ENCODE measurements at regions not wholly inside any gene's neighbourhood (a gene's known extent, or its start where the extent isn't known, plus 50 kb on each side); places are given as distances from the start of the nearest gene placed in this dataset.
"Not testable (repeated sequence)": the region's sequence is repeated elsewhere in the genome, so short reads cannot be mapped to it uniquely, and the experiment has no call there.

DNA sequence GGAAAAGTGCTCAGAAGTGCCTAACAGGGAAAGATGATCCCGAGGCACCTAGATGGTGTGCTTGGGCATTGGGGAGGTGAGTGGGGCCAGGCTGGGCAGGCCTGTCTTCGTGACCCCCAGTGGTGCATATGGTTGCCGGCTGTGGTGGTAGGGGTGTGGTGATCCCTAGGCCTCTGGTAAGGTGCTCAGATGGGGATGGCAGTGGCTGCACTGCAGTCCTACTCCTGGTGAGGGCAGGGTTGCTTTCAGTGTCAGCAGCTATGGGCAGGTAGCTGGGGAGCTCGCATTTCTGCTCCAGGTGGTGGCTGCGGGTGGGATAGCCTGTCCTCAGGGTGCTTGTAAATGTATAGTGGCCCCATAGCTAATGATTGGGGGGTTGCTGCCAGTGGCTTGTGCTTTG, 154.0 kb downstream of the RAMP3 start:
- CTCF ChIA-PET: no interaction called here
- Mint-ChIP-seq H3K36me3 (ENCODE audit: low read depth) (no peaks in the 10 kb centered on the region), H3K9me3 (peaks cover 18% of the 10 kb centered on the region), H3K27me3 (peaks cover 12% of the 10 kb centered on the region), H3K4me1 (ENCODE audit: low read depth) (no peaks in the 10 kb centered on the region), H3K27ac (no peak overlapping the region), H3K4me3 (no peak overlapping the region)
- Histone ChIP-seq H3K27ac (ENCODE audit: low read depth in 1 of 2, low read length in 2 of 2) (no peak overlapping the region), H3K36me3 (ENCODE audit: insufficient read depth, low read length) (no peaks in the 10 kb centered on the region), H3K4me3 (ENCODE audit: low read length) (no peak overlapping the region), H3K4me1 (ENCODE audit: insufficient read depth, low read length) (no peaks in the 10 kb centered on the region), H3K9me3 (ENCODE audit: control insufficient read depth in 1 of 2, insufficient read depth in 1 of 2, low read length in 2 of 2) (peaks cover 8 to 27% of the 10 kb centered on the region in 2 experiments), H3K27me3 (ENCODE audit: control insufficient read depth in 1 of 2, insufficient read depth in 2 of 2, low read length in 2 of 2) (peaks cover 3 to 6% of the 10 kb centered on the region in 2 experiments)
- TF ChIP-seq, protein P1, sequence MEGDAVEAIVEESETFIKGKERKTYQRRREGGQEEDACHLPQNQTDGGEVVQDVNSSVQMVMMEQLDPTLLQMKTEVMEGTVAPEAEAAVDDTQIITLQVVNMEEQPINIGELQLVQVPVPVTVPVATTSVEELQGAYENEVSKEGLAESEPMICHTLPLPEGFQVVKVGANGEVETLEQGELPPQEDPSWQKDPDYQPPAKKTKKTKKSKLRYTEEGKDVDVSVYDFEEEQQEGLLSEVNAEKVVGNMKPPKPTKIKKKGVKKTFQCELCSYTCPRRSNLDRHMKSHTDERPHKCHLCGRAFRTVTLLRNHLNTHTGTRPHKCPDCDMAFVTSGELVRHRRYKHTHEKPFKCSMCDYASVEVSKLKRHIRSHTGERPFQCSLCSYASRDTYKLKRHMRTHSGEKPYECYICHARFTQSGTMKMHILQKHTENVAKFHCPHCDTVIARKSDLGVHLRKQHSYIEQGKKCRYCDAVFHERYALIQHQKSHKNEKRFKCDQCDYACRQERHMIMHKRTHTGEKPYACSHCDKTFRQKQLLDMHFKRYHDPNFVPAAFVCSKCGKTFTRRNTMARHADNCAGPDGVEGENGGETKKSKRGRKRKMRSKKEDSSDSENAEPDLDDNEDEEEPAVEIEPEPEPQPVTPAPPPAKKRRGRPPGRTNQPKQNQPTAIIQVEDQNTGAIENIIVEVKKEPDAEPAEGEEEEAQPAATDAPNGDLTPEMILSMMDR (IDR thresholded peaks at IDR 0.05): no peak
- DNase-seq (no peak), ATAC-seq (ENCODE audit: poor library complexity) (no peak)
- intact Hi-C loops (cut with DNase I, micrococcal nuclease): no loop called here
- POLR2A ChIA-PET: no interaction called here

DNA sequence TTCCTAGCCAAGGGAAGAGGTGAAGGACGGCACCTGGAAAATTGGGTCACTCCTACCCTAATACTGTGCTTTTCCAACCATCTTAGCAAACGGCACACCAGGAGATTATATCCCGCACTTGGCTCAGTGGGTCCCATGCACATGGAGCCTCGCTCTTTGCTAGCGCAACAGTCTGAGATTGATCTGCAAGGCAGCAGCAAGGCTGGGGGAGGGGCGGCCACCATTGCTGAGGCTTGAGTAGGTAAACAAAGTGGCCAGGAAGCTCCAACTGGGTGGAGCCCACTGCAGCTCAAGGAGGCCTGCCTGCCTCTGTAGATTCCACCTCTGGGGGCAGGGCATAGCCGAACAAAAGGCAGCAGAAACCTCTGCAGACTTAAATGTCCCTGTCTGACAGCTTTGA, 157.9 kb downstream of the RAMP3 start:
- H3K27me3 Mint-ChIP-seq: peaks cover 25% of the 10 kb centered on the region
- H3K4me3 Mint-ChIP-seq, H3K27ac Mint-ChIP-seq: not testable (repeated sequence)

DNA sequence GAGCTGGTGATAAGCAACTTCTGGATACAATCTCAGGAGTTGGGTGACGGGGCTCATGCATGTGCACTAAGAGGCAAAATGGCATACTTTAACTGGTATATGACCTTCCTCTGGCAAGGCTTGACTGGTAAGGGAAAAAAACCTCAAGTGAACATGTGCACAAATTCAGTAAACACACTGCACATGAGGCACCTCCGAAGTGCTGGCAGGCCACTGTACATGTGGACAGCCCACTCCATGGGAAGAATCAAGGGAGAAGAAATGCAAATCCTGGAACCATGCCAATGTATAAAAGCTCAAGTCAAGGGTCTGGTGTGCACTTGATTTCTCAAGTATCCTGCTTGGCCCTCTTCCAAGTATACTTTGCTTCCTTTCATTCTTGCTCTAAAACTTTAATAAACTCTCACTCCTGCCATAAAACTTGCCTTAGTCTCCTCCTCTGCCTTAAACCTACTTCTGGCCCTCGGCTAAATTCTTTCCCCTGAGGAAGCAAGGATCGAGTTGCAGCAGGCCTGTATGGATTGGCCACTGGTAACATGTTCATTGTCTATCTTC, 167.2 kb downstream of the RAMP3 start:
- ATAC-seq (ENCODE audit: poor library complexity) (no peak), DNase-seq (no peak)
- Histone ChIP-seq H3K27ac (ENCODE audit: low read depth in 1 of 2, low read length in 2 of 2) (no peak overlapping the region), H3K4me3 (ENCODE audit: low read length) (no peak overlapping the region), H3K36me3 (ENCODE audit: insufficient read depth, low read length) (no peaks in the 10 kb centered on the region), H3K27me3 (ENCODE audit: control insufficient read depth in 1 of 2, insufficient read depth in 2 of 2, low read length in 2 of 2) (peaks cover 0 to 12% of the 10 kb centered on the region in 2 experiments), H3K4me1 (ENCODE audit: insufficient read depth, low read length) (no peaks in the 10 kb centered on the region), H3K9me3 (ENCODE audit: control insufficient read depth in 1 of 2, insufficient read depth in 1 of 2, low read length in 2 of 2) (peaks cover 3 to 5% of the 10 kb centered on the region in 2 experiments)
- TF ChIP-seq, protein P1 (IDR thresholded peaks at IDR 0.05): no peak
- Mint-ChIP-seq H3K36me3 (ENCODE audit: low read depth) (no peaks in the 10 kb centered on the region), H3K4me1 (ENCODE audit: low read depth) (no peaks in the 10 kb centered on the region), H3K4me3 (no peak overlapping the region), H3K27me3 (peaks cover 17% of the 10 kb centered on the region), H3K27ac (no peak overlapping the region), H3K9me3 (peaks cover 2% of the 10 kb centered on the region)
- CTCF ChIA-PET: no interaction called here
- POLR2A ChIA-PET: no interaction called here
- intact Hi-C loops (cut with DNase I, micrococcal nuclease): no loop called here

More for the DNA sequence above, 157.9 kb downstream of the RAMP3 start:
- H3K4me3 ChIP-seq (ENCODE audit: low read length); H3K27ac ChIP-seq (ENCODE audit: low read depth in 1 of 2, low read length in 2 of 2); CTCF ChIA-PET; H3K27me3 ChIP-seq (ENCODE audit: control insufficient read depth in 1 of 2, insufficient read depth in 2 of 2, low read length in 2 of 2); POLR2A ChIA-PET; H3K4me1 Mint-ChIP-seq (ENCODE audit: low read depth); H3K36me3 ChIP-seq (ENCODE audit: insufficient read depth, low read length); intact Hi-C loops (cut with DNase I, micrococcal nuclease); H3K4me1 ChIP-seq (ENCODE audit: insufficient read depth, low read length); DNase-seq; ATAC-seq (ENCODE audit: poor library complexity); H3K36me3 Mint-ChIP-seq (ENCODE audit: low read depth): not testable (repeated sequence)
- H3K9me3 ChIP-seq (ENCODE audit: control insufficient read depth in 1 of 2, insufficient read depth in 1 of 2, low read length in 2 of 2): peaks cover under 1 to 22% of the 10 kb centered on the region in 2 experiments
- H3K9me3 Mint-ChIP-seq: peaks cover 13% of the 10 kb centered on the region

DNA sequence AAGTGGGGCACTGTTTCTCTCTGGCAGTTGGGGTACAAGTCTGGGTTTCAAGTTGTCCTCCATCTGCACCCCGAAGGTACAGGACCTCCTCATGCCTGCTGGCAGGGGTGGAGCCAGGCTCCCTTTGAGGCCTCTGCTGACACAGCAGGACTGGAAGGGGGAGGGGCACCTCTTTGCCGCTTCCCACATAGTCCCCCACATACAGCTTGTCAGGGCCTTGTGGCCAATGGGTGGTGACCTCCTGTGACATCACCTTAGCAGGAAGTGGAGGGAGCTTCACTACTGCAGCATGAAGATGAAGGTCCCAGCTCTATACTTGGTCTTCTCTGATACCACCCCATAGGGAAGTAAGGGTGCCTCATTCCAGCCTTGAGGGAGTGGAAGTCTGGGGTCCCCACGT, 167.8 kb downstream of the RAMP3 start:
- Histone ChIP-seq H3K27ac (ENCODE audit: low read depth in 1 of 2, low read length in 2 of 2) (no peak overlapping the region), H3K4me3 (ENCODE audit: low read length) (no peak overlapping the region), H3K36me3 (ENCODE audit: insufficient read depth, low read length) (no peaks in the 10 kb centered on the region), H3K9me3 (ENCODE audit: control insufficient read depth in 1 of 2, insufficient read depth in 1 of 2, low read length in 2 of 2) (peaks cover 3 to 5% of the 10 kb centered on the region in 2 experiments), H3K4me1 (ENCODE audit: insufficient read depth, low read length) (no peaks in the 10 kb centered on the region), H3K27me3 (ENCODE audit: control insufficient read depth in 1 of 2, insufficient read depth in 2 of 2, low read length in 2 of 2) (peaks cover 0 to 13% of the 10 kb centered on the region in 2 experiments)
- CTCF ChIA-PET: no interaction called here
- DNase-seq (no peak), ATAC-seq (ENCODE audit: poor library complexity) (no peak)
- POLR2A ChIA-PET: no interaction called here
- TF ChIP-seq, protein P1 (IDR thresholded peaks at IDR 0.05): no peak
- H3K27me3 Mint-ChIP-seq: peaks cover 22% of the 10 kb centered on the region
- no peak overlapping the region for H3K4me3 Mint-ChIP-seq
- intact Hi-C loops (cut with DNase I, micrococcal nuclease): no loop called here
- no peak overlapping the region for H3K27ac Mint-ChIP-seq
- H3K36me3 Mint-ChIP-seq (ENCODE audit: low read depth): no peaks in the 10 kb centered on the region
- peaks cover 3% of the 10 kb centered on the region for H3K9me3 Mint-ChIP-seq
- H3K4me1 Mint-ChIP-seq (ENCODE audit: low read depth): no peaks in the 10 kb centered on the region
